Myocyte (in vitro differentiated cells): ENCODE measurements at regions not wholly inside any gene's neighbourhood (a gene's known extent, or its start where the extent isn't known, plus 50 kb on each side); places are given as distances from the start of the nearest gene placed in this dataset.

Experiments
- DNase-seq: peaks from one replicate; pipeline ENCODE4 v3.0.0-alpha.2; 2012; ENCODE audit warnings: low read depth

- DNase-seq: no peak
Measured at GRCh38 chr4:181189751-181190150, 1053.5 kb upstream of the TENM3 start.

GRCh38 chr4:181193131-181193930 lies 1049.9 kb upstream of the TENM3 start:
- no peak for DNase-seq

- no peak for DNase-seq
Measured at GRCh38 chr4:181194096-181194495, 1049.1 kb upstream of the TENM3 start.

- DNase-seq: no peak
Measured at GRCh38 chr4:181200076-181200475, 1043.1 kb upstream of the TENM3 start.

GRCh38 chr4:181202240-181202639 lies 1041.0 kb upstream of the TENM3 start:
- DNase-seq: no peak

GRCh38 chr4:181204109-181204508 lies 1039.1 kb upstream of the TENM3 start:
- DNase-seq: no peak

- DNase-seq: no peak
Measured at GRCh38 chr4:181213551-181213950, 1029.7 kb upstream of the TENM3 start.

GRCh38 chr4:181216501-181216900 lies 1026.7 kb upstream of the TENM3 start:
- DNase-seq: no peak

GRCh38 chr4:181219783-181220416 lies 1023.3 kb upstream of the TENM3 start:
- no peak for DNase-seq

GRCh38 chr4:181224852-181225251 lies 1018.4 kb upstream of the TENM3 start:
- no peak for DNase-seq

- DNase-seq: no peak
Measured at GRCh38 chr4:181225616-181226261, 1017.5 kb upstream of the TENM3 start.

GRCh38 chr4:181234951-181235680 lies 1008.1 kb upstream of the TENM3 start:
- no peak for DNase-seq

- DNase-seq: no peak
Measured at GRCh38 chr4:181245326-181245725, 997.9 kb upstream of the TENM3 start.

- no peak for DNase-seq
Measured at GRCh38 chr4:181249031-181249430, 994.2 kb upstream of the TENM3 start.

- DNase-seq: no peak
Measured at GRCh38 chr4:181254771-181255170, 988.4 kb upstream of the TENM3 start.

- DNase-seq: no peak
Measured at GRCh38 chr4:181258569-181258968, 984.6 kb upstream of the TENM3 start.

GRCh38 chr4:181259081-181259709 lies 984.0 kb upstream of the TENM3 start:
- DNase-seq: no peak

- peak; percentile 3 for DNase-seq
Measured at GRCh38 chr4:181261279-181261678, 981.9 kb upstream of the TENM3 start.

GRCh38 chr4:181264893-181265292 lies 978.3 kb upstream of the TENM3 start:
- no peak for DNase-seq

GRCh38 chr4:181265370-181265769 lies 977.8 kb upstream of the TENM3 start:
- no peak for DNase-seq

- no peak for DNase-seq
Measured at GRCh38 chr4:181271116-181271640, 972.0 kb upstream of the TENM3 start.
